ENCODE measurements at regions not wholly inside any gene's neighbourhood (a gene's known extent, or its start where the extent isn't known, plus 50 kb on each side); places are given as distances from the start of the nearest gene placed in this dataset.

DNA sequence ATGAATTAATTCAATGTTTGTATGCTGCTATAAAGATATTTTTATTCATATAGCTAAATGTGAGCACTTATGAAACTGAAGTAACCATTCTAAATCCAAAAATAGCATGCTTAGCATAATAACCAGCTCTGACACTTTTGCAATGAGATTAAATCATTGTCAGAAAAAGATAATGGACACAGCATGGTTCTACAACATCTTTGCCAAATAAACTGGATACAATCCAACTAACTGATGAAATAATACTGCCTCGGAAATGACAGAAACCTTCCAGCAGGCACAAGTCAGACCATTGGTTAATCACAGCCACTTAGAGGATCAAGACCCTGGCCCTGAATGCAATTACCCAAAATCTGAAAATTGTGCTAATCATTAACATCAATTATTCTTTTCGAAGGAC is 592.7 kb upstream of the ADGRL4 start:
- DNase-seq (ENCODE audit: low spot score): no peak
- no peak overlapping the region for H3K9ac ChIP-seq (ENCODE audit: low read depth in 1 of 2, low read length in 2 of 2)
- H3K4me3 ChIP-seq (ENCODE audit: low read depth in 1 of 3, low read length in 3 of 3): no peak overlapping the region
- H3K9me3 ChIP-seq (ENCODE audit: control insufficient read depth in 4 of 4, low read length in 3 of 4): no peaks in the 10 kb centered on the region
- H3K27me3 ChIP-seq (ENCODE audit: control insufficient read depth in 4 of 4, insufficient read depth in 4 of 4, low read length in 3 of 4): no peaks in the 10 kb centered on the region
- no peaks in the 10 kb centered on the region for H3K4me1 ChIP-seq (ENCODE audit: control insufficient read depth in 4 of 4, insufficient read depth in 4 of 4, low read length in 3 of 4)
- H3K27ac ChIP-seq (ENCODE audit: low read depth in 1 of 2, low read length in 2 of 2): no peak overlapping the region
- TF ChIP-seq GABPA (IDR thresholded peaks at IDR 0.05 in 1 of 2, conservative IDR thresholded peaks at IDR 0.05 in 1 of 2) (no peak), TAF1 (conservative IDR thresholded peaks at IDR 0.05) (no peak), NR2F2 (IDR thresholded peaks at IDR 0.05) (no peak), HNF4G (IDR thresholded peaks at IDR 0.05) (no peak), SP1 (IDR thresholded peaks at IDR 0.05) (no peak), YY1 (IDR thresholded peaks at IDR 0.05) (no peak), RXRA (IDR thresholded peaks at IDR 0.05) (no peak), RAD21 (IDR thresholded peaks at IDR 0.05) (no peak), FOXA2 (IDR thresholded peaks at IDR 0.05) (no peak), HNF4A (conservative IDR thresholded peaks at IDR 0.05) (no peak)
- TF ChIP-seq, protein P1, sequence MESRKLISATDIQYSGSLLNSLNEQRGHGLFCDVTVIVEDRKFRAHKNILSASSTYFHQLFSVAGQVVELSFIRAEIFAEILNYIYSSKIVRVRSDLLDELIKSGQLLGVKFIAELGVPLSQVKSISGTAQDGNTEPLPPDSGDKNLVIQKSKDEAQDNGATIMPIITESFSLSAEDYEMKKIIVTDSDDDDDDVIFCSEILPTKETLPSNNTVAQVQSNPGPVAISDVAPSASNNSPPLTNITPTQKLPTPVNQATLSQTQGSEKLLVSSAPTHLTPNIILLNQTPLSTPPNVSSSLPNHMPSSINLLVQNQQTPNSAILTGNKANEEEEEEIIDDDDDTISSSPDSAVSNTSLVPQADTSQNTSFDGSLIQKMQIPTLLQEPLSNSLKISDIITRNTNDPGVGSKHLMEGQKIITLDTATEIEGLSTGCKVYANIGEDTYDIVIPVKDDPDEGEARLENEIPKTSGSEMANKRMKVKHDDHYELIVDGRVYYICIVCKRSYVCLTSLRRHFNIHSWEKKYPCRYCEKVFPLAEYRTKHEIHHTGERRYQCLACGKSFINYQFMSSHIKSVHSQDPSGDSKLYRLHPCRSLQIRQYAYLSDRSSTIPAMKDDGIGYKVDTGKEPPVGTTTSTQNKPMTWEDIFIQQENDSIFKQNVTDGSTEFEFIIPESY (IDR thresholded peaks at IDR 0.05): no peak
- TF ChIP-seq, protein P2, sequence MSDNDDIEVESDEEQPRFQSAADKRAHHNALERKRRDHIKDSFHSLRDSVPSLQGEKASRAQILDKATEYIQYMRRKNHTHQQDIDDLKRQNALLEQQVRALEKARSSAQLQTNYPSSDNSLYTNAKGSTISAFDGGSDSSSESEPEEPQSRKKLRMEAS (IDR thresholded peaks at IDR 0.05): no peak
- TF ChIP-seq, protein P3, sequence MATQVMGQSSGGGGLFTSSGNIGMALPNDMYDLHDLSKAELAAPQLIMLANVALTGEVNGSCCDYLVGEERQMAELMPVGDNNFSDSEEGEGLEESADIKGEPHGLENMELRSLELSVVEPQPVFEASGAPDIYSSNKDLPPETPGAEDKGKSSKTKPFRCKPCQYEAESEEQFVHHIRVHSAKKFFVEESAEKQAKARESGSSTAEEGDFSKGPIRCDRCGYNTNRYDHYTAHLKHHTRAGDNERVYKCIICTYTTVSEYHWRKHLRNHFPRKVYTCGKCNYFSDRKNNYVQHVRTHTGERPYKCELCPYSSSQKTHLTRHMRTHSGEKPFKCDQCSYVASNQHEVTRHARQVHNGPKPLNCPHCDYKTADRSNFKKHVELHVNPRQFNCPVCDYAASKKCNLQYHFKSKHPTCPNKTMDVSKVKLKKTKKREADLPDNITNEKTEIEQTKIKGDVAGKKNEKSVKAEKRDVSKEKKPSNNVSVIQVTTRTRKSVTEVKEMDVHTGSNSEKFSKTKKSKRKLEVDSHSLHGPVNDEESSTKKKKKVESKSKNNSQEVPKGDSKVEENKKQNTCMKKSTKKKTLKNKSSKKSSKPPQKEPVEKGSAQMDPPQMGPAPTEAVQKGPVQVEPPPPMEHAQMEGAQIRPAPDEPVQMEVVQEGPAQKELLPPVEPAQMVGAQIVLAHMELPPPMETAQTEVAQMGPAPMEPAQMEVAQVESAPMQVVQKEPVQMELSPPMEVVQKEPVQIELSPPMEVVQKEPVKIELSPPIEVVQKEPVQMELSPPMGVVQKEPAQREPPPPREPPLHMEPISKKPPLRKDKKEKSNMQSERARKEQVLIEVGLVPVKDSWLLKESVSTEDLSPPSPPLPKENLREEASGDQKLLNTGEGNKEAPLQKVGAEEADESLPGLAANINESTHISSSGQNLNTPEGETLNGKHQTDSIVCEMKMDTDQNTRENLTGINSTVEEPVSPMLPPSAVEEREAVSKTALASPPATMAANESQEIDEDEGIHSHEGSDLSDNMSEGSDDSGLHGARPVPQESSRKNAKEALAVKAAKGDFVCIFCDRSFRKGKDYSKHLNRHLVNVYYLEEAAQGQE (IDR thresholded peaks at IDR 0.05): no peak
- TF ChIP-seq, protein P4, sequence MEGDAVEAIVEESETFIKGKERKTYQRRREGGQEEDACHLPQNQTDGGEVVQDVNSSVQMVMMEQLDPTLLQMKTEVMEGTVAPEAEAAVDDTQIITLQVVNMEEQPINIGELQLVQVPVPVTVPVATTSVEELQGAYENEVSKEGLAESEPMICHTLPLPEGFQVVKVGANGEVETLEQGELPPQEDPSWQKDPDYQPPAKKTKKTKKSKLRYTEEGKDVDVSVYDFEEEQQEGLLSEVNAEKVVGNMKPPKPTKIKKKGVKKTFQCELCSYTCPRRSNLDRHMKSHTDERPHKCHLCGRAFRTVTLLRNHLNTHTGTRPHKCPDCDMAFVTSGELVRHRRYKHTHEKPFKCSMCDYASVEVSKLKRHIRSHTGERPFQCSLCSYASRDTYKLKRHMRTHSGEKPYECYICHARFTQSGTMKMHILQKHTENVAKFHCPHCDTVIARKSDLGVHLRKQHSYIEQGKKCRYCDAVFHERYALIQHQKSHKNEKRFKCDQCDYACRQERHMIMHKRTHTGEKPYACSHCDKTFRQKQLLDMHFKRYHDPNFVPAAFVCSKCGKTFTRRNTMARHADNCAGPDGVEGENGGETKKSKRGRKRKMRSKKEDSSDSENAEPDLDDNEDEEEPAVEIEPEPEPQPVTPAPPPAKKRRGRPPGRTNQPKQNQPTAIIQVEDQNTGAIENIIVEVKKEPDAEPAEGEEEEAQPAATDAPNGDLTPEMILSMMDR (IDR thresholded peaks at IDR 0.05; ENCODE audit: low read depth, low read length, missing input control): no peak
- TF ChIP-seq, protein P5, sequence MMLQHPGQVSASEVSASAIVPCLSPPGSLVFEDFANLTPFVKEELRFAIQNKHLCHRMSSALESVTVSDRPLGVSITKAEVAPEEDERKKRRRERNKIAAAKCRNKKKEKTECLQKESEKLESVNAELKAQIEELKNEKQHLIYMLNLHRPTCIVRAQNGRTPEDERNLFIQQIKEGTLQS (IDR thresholded peaks at IDR 0.05): no peak
- WGBS: 67% methylated on average over 2 of the region's 2 CpGs
- H3K36me3 ChIP-seq (ENCODE audit: control insufficient read depth in 4 of 4, insufficient read depth in 3 of 4, low read depth in 1 of 4, low read length in 3 of 4): no peaks in the 10 kb centered on the region

DNA sequence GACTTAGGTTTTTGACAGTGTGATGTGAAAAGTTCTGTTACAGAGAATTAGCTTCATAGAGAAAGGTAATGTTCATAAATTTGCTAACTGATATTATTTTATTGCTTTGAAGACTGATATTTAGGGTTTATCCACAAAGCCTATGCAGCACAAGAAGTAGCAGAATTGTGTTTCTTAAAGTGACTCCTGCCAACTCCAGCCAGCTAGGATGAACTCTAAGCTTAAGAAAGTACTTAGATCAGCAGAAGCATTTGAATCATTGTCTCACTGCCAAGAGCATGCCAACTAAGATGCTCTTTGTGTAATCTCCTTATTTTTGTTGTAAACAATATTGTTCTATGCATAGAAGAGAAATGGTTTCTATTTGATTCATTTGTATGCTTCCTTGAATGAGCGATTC is 589.4 kb upstream of the ADGRL4 start:
- H3K4me3 ChIP-seq (ENCODE audit: low read depth in 1 of 3, low read length in 3 of 3): no peak overlapping the region
- no peaks in the 10 kb centered on the region for H3K36me3 ChIP-seq (ENCODE audit: control insufficient read depth in 4 of 4, insufficient read depth in 3 of 4, low read depth in 1 of 4, low read length in 3 of 4)
- no peaks in the 10 kb centered on the region for H3K9me3 ChIP-seq (ENCODE audit: control insufficient read depth in 4 of 4, low read length in 3 of 4)
- H3K4me1 ChIP-seq (ENCODE audit: control insufficient read depth in 4 of 4, insufficient read depth in 4 of 4, low read length in 3 of 4): no peaks in the 10 kb centered on the region
- H3K27me3 ChIP-seq (ENCODE audit: control insufficient read depth in 4 of 4, insufficient read depth in 4 of 4, low read length in 3 of 4): no peaks in the 10 kb centered on the region
- no peak overlapping the region for H3K27ac ChIP-seq (ENCODE audit: low read depth in 1 of 2, low read length in 2 of 2)
- 94% methylated on average over 1 of the region's 1 CpG for WGBS
- no peak overlapping the region for H3K9ac ChIP-seq (ENCODE audit: low read depth in 1 of 2, low read length in 2 of 2)
- no peak for DNase-seq (ENCODE audit: low spot score)
- no peak for TF ChIP-seq EGR1 (IDR thresholded peaks at IDR 0.05; ENCODE audit: low read depth in 2 of 2)
- no peak for TF ChIP-seq HNF4G (IDR thresholded peaks at IDR 0.05)
- TF ChIP-seq, protein P4 (IDR thresholded peaks at IDR 0.05; ENCODE audit: low read depth, low read length, missing input control): no peak
- TF ChIP-seq FOXA2 (IDR thresholded peaks at IDR 0.05): no peak
- TF ChIP-seq, protein P5 (IDR thresholded peaks at IDR 0.05): no peak
- no peak for TF ChIP-seq TAF1 (conservative IDR thresholded peaks at IDR 0.05)
- TF ChIP-seq SP1 (IDR thresholded peaks at IDR 0.05): no peak
- TF ChIP-seq YY1 (IDR thresholded peaks at IDR 0.05): no peak
- TF ChIP-seq RXRA (IDR thresholded peaks at IDR 0.05): no peak
- no peak for TF ChIP-seq NR2F2 (IDR thresholded peaks at IDR 0.05)
- TF ChIP-seq, protein P2 (IDR thresholded peaks at IDR 0.05): no peak
- TF ChIP-seq, protein P1 (IDR thresholded peaks at IDR 0.05): no peak

Measured in liver (tissue), 8 donors.